GM13976 (cell line): ENCODE measurements at regions not wholly inside any gene's neighbourhood (a gene's known extent, or its start where the extent isn't known, plus 50 kb on each side); places are given as distances from the start of the nearest gene placed in this dataset.

Experiments
- DNase-seq: peaks from one replicate; pipeline ENCODE4 v3.0.0; 2012; ENCODE audit warnings: low spot score
- in situ Hi-C: fragments of 300-500 bp; cut with MboI; formaldehyde crosslinking; loops from one replicate; pipeline ENCODE4 v1.12.0; 2022; ENCODE audit warnings: low sequenced_read_pairs, mixed read lengths, inconsistent platforms; ENCODE audit not compliant: unreplicated experiment
- TF ChIP-seq, protein P1 (sequence below): IDR thresholded peaks from 2 replicates; pipeline ENCODE4 v1.5.1; 2012; ENCODE audit warnings: borderline replicate concordance, mild to moderate bottlenecking; ENCODE audit not compliant: insufficient read depth; ENCODE audit errors: extremely low read depth, missing control alignments, control extremely low read depth

DNA sequence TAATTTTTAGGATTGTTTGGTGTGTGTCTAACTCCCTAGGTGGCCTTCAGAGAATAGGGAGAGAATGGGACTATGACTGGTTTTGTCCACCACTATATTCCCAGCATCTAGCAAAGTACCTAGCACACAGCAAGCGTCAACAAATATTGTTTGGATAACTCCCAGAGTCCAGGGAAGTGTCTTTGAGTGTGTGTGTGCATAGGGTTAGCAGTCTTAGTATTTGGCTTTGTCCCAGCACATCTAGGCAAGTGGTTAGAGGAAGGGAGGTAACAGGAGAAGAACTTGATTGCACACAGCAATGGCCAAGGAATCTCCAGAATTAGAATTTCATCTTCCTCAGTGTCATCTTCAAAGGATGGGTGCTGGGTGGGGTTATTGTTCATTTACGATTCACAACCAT lies 385.4 kb upstream of the CDH5 start:
- DNase-seq: no peak
- TF ChIP-seq, protein P1, sequence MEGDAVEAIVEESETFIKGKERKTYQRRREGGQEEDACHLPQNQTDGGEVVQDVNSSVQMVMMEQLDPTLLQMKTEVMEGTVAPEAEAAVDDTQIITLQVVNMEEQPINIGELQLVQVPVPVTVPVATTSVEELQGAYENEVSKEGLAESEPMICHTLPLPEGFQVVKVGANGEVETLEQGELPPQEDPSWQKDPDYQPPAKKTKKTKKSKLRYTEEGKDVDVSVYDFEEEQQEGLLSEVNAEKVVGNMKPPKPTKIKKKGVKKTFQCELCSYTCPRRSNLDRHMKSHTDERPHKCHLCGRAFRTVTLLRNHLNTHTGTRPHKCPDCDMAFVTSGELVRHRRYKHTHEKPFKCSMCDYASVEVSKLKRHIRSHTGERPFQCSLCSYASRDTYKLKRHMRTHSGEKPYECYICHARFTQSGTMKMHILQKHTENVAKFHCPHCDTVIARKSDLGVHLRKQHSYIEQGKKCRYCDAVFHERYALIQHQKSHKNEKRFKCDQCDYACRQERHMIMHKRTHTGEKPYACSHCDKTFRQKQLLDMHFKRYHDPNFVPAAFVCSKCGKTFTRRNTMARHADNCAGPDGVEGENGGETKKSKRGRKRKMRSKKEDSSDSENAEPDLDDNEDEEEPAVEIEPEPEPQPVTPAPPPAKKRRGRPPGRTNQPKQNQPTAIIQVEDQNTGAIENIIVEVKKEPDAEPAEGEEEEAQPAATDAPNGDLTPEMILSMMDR: no peak
- in situ Hi-C loops: loop anchor here (25.0 kb wide), 1 partner anchor 106 kb away; no protein-coding TSS in a partner anchor

DNA sequence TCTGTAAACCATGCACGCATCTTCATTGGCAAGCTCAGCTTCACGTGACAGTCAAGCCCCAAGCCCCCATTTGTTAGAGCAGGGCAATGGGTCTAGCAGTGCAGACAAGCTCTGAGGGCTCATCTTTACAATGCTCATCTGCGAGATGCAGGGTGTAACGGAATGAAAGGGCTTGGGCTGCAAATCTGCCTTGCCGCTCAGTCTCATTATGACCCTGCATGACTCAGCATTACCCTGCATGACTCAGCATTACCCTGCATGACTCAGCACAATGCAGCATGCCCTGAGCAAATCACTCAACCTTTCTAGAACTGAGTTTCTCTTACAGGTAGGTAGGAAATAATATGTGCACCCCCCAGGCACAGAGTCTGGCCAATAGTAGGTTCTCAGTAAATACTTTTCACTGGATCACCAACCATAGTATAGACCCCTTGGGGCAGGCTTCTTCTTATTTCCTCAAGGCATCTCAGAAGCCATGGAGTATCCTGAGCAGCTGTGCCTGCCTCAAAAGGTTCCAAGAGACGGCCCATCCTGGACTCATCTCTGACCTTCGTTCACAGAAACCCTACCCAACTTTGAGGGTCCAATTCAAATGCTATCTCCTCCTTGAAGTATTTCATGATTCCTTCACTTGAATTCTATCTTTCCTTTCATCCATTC lies 391.3 kb upstream of the CDH5 start:
- TF ChIP-seq, protein P1: no peak
- no peak for DNase-seq
- in situ Hi-C loops: loop anchor here (25.0 kb wide), 1 partner anchor 112 kb away; no protein-coding TSS in a partner anchor

DNA sequence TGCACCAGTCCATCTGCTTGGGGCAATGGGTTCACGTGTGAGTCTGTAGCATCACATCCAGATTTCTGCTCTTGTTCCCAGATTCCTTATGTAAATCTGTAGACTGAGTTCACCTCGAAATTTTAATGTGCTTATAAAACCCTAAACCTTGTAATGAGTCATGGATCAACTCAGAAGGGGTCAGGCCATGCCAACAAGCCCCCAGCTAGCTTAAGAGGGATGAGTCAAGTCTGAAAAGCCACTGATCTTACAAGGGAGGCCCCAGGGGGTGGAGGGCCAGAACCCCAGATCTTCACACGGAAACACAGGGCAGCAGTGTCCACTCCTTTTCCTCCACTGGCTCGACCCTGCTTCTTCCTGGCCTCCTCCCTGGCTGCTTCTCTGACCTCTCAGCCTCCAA lies 399.1 kb upstream of the CDH5 start:
- in situ Hi-C loops: no loop called here
- no peak for DNase-seq
- TF ChIP-seq, protein P1: no peak

DNA sequence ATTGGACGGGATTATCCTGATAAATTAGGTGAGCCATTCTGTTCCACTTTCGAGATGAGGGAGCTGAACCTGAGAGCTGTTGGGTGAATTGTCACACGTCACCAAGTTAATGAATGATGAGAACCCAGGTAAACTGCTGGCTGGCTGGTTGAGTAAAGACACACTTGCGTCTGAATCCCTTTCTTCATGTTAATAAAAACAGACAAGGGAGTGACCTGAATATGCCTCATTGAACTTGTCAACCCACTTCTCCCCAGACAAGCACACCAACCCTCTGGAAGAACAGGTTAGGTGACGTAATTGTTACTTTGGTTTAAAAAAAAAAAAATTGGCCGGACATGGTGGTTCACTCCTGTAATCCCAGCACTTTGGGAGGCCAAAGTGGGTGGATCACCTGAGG lies 400.9 kb upstream of the CDH5 start:
- TF ChIP-seq, protein P1: no peak
- in situ Hi-C loops: no loop called here
- no peak for DNase-seq

DNA sequence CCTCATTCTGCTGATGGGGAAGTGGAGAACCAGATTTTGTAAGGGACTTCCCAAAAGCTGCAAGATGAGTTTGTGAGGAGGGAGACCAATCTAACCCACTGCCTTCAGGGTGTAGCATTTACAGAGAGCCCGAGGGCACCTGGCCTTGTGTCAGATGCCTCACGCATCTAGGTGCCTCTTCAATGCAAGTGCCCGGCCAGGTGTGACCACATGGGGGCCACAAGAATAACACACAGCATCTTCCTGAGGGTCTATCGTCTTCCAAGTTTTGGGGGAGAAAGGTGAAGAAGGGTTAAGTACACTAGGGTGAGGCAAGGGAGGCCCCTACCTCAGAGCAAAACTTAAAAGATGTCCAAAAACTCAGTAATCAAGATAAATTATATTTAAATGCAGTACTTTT lies 401.7 kb upstream of the CDH5 start:
- DNase-seq: no peak

DNA sequence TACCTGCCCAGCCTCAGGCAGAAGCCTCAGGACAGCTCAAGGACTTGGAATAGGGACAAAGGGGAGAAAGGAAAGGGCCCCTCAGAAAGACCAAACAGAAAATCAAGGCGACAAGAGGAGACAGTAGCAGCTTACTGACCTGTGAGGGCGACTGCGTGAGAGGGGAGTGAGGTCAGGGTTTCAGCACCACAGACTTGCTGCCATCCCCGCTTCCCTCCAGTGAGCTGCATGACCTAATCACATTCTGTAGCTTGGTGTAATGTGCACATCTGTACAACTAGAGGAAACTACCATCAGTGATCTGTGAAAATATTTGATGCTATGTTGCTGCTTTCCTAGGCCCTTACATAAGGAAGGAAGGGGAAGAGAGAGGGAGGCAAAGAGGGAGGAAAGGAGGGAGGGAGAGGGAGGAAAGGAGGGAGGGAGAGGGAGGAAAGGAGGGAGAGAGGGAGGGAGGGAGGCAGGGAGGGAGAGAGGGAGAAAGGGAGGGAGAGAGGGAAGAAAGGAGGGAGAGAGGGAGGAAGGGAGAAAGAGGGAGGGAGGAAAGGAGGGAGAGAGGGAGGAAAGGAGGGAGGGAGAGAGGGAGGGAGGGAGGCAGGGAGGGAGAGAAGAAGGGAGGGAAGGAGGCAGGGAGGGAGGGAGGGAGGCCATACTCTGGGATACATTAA lies 404.9 kb upstream of the CDH5 start:
- in situ Hi-C loops: no loop called here
- TF ChIP-seq, protein P1: no peak
- DNase-seq: peak; percentile 1

More for the DNA sequence above, 401.7 kb upstream of the CDH5 start:
- in situ Hi-C loops: no loop called here
- TF ChIP-seq, protein P1: no peak
